ENCODE measurements at regions not wholly inside any gene's neighbourhood (a gene's known extent, or its start where the extent isn't known, plus 50 kb on each side); places are given as distances from the start of the nearest gene placed in this dataset.

DNA sequence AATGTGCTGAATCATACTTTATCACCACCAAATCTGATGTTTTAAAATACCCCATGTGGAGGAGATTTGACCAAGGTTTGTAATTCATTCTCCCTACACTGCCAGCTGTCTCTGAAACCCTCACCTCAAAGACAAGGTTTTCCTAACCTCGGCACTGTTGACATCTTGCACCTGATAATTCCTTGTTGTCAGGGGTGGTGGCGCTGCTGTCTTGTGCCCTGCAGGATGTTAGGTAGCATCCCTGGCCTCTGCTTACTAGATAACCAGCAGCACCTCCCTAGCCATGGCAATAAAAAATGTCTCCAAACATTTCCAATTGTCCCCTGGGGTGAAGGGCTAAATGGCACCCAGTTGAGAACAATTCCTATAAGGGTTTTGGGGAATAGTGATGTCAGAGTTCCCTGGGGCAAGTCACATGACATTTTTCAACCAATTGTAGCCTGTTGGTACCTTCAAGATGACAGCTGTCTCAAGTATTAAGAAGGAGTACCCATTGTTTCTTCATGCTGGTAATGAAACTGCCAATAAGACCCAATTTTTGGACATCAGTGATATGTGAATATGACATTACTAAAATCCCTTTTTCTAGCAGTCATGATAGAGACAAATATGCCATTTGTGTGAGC lies 160.6 kb upstream of the PLCXD3 start:
- no peak for TF ChIP-seq ZFX (IDR thresholded peaks at IDR 0.05)
- no peak for TF ChIP-seq CTCF (conservative IDR thresholded peaks at IDR 0.05)
- H3K27ac ChIP-seq = no peak overlapping the region

DNA sequence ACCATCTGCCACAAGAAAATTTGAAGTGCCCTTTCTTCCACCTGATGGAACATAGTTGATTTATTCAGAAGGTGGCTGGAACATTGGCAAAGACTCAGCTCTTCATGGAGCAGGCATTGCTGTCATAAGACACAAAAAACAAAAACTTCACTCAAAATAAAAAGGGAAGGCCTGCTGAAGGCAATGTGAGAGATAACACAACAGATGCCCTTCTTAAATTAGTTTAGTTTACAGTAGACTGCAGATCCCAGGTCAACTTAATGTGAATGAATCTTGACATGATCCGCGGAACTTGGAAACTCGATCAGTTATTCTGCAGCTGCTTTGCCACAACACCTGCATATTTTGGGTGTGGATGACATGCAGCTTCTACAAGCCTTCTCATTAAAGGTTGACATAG lies 159.8 kb upstream of the PLCXD3 start:
- H3K27ac ChIP-seq = no peak overlapping the region
- TF ChIP-seq ZFX (IDR thresholded peaks at IDR 0.05) = no peak
- no peak for TF ChIP-seq CTCF (conservative IDR thresholded peaks at IDR 0.05)

GRCh38 chr5:41661254-41661653 lies 150.9 kb upstream of the PLCXD3 start:
- H3K27ac ChIP-seq = no peak overlapping the region
- TF ChIP-seq ZFX (IDR thresholded peaks at IDR 0.05) = no peak
- TF ChIP-seq CTCF (conservative IDR thresholded peaks at IDR 0.05) = no peak

GRCh38 chr5:41656597-41656996 lies 146.2 kb upstream of the PLCXD3 start:
- TF ChIP-seq CTCF (conservative IDR thresholded peaks at IDR 0.05) = no peak
- TF ChIP-seq ZFX (IDR thresholded peaks at IDR 0.05) = no peak
- H3K27ac ChIP-seq = no peak overlapping the region

DNA sequence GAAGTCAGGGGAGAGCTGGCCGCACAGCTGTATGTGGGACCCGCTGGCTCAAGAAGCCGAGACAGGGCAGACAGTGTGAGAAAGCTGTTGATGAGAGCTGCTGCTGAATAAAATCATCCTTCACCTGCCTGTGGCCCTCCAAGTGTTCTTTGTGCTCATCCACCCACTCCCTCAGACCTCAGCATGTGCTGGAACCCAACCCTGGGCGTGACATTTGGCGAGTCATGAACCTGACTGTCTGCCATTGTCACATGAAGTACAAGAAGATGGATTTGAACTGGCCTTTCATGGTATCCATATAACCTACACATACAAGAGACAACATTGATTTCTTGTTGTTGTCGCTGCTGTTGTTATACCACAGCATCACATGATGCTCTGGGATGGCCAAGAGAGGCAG lies 139.7 kb upstream of the PLCXD3 start:
- no peak overlapping the region for H3K27ac ChIP-seq
- TF ChIP-seq CTCF (conservative IDR thresholded peaks at IDR 0.05) = no peak
- no peak for TF ChIP-seq ZFX (IDR thresholded peaks at IDR 0.05)

DNA sequence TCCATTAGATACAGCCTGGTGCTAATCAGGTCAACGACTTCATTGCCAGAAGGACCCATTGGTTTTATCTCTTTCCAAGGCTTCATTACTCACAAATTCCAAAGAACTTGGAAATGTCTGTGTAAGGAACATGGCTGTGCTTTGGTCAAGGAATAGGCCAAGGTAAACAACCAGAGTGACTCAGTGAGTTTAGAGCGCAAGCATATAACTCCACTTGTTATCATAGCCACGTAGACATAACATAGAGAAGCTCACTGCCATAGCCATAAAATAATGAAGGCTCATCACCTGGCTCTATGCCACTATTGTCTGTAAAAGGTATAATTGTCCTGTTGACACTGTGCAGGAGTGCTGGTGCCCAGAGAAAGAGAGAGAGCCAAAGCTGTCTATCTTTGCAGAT lies 139.3 kb upstream of the PLCXD3 start:
- H3K27ac ChIP-seq = no peak overlapping the region
- TF ChIP-seq ZFX (IDR thresholded peaks at IDR 0.05) (no peak), CTCF (conservative IDR thresholded peaks at IDR 0.05) (no peak)

- TF ChIP-seq ZFX (IDR thresholded peaks at IDR 0.05) (no peak), CTCF (conservative IDR thresholded peaks at IDR 0.05) (no peak)
Measured at GRCh38 chr5:41648996-41649395, 138.6 kb upstream of the PLCXD3 start.

More at GRCh38 chr5:41648996-41649395, 138.6 kb upstream of the PLCXD3 start:
- H3K27ac ChIP-seq = no peak overlapping the region
